GM19397 (cell line): ENCODE measurements at regions not wholly inside any gene's neighbourhood (a gene's known extent, or its start where the extent isn't known, plus 50 kb on each side); places are given as distances from the start of the nearest gene placed in this dataset.

Experiments used
- ATAC-seq: cut with Tn5 transposase; IDR thresholded peaks from one replicate; pipeline ENCODE4 v1.9.1; 2021; ENCODE audit warnings: mild to moderate bottlenecking, moderate library complexity; ENCODE audit not compliant: unreplicated experiment

DNA sequence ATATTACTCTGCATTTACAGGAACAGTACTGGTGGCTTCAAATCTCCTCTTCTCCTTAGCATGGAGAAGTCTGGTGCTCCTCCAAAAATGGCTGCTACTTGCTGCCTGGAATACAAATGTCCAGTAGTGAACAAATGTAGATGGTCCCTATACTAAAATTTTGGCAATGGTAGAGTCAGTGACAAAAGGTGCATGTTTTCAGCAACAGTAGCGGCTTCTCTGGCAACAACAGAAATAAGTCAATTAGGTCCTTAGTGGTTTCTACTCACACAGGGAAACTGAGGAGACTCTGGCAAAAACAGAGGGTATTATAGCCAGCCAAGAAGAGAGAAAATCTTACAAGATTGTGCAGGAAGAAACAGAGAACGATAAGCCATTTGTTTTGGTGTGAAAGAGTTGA, 1368.4 kb upstream of the ADGRL3 start:
- no peak for ATAC-seq

DNA sequence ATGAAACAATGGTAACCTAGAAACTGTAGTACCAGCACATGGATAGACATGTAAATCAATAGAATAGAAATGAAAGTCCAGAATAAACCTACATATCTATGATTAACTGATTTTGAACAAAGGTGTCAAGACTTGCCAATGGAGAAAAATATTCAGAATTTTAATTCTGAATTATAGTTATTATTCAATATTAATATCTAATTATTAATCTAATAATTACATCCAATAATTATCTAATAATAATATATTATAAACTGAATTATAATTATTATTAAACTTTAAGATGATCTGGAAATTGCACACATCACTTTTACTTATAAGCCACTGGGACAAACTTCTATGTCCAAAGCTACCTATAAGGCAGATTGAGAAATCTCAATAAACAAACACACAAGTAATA, 1365.2 kb upstream of the ADGRL3 start:
- no peak for ATAC-seq

DNA sequence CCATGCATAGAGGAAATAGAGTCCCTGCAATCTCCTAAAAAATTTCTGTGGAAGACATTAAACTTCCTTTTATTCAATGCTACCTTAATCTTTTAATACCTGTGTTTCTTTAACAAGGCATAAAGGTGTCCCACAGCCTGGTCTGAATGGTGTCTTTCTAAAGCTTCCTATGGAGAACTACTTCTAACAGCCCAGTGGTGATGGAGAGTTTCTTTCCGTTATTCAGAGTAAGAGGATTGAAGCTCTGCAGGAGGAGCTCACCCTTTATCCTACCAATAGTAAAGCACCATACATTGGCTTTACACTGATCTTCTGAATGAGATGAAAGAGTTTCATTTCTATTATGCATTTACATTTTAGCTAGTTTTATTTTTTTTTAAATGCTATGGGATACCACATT, 1362.4 kb upstream of the ADGRL3 start:
- no peak for ATAC-seq

DNA sequence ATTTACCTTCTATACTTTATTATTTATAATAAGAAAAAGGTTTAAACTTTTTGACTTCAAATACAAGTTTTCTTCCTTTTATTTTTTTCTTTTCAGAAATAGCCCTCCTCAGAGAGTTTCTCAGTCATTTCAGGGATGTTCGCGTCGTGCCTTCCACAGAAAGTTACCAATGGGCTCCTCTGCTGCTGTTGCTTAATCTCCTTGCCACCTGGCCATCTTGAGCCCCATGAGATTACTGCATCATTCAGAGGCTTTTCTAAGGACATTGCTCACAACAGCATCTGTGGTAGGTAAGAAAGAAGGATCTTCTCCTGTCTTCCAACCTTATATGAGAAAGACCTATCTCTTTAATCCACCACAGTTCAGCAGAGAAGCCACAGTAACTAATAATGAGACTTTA, 1361.9 kb upstream of the ADGRL3 start:
- no peak for ATAC-seq

DNA sequence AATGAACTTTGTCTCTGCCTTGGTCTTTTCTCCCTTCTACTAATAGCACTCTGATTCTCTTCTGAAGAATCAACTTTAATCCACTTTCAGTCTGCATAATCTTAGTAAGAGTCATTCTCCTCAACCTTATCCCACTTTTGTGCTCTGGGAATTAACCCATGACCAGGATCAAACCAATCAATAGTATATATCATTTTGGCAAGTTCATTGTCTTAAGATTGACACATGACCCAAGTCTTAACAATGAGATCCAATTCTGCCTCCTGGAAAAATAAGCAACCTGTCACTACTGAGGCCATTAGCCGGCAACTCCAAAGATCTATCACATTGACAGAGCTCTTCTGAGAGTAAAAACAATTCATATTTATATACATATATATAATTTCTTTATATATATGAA, 1358.4 kb upstream of the ADGRL3 start:
- ATAC-seq, result no peak

DNA sequence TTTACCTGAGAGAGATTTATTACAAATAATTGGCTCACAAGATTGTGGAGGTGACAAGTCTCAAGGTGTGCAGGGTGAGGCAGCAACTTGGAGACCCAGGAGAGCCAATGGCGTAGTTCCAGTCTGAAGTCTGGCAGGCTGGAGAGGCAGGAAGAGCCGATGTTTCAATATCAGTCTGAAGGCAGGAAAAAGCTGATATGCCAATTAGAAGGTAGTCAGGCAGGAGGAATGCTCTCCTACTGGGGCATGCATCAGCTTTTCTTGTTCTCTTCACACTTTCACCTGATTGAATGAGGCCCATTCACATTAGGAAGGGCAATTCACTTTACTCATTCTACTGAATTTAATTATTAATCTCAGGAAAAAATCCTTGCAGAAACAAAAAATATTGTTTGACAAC, 1351.7 kb upstream of the ADGRL3 start:
- no peak for ATAC-seq

DNA sequence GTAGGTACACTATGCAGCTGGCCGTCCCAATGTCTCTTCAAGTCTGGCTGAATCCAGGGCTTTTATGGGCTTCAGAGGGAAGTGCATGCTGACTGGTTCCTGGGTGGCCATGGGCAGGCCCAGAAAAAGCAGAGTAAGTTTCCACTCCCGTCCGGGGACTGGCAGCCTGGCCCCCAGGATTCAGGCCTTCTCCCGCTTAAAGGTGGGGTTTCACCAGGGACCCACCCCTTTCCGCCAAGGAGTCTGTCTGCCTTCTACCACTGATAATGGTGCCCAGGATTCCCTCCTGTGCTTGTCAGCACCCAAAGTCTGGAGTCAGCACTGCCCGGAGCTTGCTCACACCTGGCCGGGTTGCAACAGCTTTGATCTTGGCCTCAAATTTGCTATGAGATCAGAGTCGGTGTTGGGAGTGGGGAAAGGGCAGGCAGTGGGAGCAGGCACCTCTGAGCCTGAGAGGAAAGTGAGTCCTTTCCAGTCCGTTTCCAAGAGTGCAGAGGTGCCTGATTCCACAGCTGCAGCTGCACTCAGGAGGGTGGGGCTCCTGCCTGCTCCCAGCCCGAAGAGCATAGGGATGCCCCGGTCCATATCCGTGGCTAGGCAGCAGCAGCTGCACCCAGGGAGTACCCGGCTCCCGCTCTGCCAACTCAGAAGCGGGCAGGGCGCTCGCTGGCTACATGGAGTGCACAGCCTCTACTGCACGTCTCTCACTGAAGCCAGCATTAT, 1344.3 kb upstream of the ADGRL3 start:
- no peak for ATAC-seq

DNA sequence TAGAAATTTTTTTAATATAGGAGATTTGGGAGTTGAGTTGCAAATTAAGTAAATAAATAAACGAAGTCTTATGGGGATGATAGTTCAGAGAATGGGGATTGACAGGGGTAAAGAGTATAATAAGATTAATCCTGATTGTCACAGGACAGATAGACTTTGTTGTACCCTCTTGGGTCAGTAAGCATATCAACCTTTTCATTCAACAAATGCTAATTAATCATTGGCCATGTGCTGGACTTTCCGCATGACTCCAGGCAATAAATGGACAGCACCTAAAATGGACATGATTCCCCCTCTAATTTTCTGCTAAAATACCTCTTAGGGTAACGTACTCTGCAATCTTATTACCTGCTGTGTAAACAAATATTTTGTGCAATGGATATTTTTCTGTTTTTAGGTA, 1331.1 kb upstream of the ADGRL3 start:
- no peak for ATAC-seq

DNA sequence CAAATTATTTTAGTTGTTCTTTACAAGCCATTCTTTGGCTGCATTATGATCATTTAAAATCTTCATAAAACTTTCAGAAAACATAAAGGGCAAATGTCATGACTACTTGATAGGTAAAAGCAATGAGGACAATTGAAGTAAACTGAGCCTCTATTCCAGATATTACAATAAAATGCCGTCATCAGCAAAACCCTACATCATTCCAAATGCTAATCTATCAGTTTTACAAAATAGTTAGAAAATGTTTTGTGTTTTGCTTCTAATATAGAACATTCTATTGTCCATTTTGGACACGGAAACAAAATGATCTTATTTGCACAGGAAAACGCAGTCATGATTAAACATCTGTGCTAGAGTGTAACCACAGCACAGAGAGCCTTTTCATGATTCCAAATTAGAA, 1330.6 kb upstream of the ADGRL3 start:
- ATAC-seq, result no peak

DNA sequence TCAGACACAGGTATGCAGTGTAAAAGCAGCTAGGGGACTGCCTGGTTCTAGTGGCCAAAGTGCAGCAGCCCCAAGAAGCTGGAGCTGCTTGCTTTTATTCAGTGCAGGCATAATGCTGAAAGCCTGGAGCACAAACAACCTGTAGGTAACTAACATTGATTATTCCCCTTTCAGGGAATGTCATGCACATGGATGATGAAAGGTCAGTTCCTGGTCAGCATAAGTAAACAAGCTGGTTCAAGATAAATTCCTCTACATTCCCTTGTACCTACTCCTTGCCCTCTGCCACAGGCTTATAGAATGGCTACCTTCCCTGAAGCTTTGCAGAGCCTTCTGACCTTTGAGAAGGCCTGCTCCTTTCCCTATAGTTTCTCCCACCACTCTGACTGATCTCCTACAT, 1318.5 kb upstream of the ADGRL3 start:
- no peak for ATAC-seq

DNA sequence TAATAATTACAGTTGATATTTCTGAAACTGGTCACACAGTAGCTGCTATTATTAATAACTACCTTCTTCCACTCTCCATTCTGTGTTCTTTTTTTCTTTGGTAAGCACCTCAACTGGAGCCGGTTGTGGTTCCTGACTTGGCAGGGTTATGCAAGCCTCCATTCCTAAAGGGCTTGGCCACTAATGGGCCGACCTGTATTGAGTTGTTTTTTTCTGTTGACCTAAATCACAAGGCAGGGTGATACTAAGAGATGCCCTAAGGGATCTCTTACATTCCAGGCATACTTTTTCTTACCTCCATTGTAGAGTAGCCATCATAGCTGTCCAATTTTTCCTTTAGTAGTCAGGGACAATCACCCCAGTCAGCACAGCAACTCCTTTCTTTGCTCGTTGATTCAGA, 1295.8 kb upstream of the ADGRL3 start:
- ATAC-seq, result no peak

DNA sequence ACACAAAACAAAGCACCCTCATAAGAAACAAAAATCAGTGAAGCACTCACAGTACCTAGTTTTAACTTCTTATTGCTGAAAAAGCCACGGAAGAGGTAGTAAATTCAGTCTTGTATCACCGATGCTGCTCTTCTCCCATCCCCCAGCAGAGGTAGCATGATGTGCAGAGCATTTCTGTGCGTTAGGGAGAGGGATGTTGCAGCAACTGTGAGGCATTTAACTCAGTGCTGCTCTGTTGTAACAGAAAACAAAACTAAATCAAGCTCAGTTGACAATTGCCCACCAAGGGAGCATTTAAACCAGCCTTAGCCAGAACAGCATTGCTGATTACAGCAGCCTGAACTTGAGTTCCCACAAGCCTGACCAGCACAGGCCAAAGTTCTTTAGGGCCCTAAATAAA, 1279.7 kb upstream of the ADGRL3 start:
- ATAC-seq, result no peak

DNA sequence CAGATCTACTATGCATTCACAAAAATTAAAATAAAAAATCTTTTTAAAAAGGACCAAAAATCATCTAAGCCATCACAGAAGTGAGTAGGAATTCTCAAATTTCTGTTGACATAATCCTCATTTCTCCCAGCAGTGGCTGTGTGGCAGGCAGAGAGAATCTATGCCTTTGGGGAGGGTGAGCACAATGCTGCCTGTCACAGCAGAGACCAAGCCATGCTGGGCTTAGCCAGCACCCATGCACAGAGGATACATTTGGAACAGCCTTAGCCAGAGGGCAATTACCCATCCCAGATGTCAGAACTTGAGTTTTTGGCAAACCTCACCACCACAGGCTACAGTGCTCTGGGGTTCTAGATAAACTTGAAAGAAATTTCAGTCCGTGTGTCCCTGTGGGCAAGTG, 1274.8 kb upstream of the ADGRL3 start:
- no peak for ATAC-seq

DNA sequence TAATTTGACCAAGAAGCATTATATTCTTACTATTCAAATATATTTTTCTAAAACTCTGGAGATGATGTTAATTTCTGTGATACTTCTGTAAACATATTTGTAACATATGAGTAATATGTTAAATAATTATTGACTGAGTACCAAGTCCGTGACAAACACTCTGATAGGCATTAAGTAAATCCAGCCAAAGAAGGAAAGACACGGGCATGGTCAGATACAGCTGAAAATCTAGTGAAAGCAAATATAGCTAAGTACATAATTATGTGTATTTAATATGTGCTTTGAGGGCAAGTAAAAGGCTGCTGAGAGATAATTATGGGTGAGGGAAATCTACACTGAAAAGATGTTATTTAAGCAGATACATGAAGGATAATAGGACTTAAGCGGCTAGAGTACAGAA, 1263.6 kb upstream of the ADGRL3 start:
- no peak for ATAC-seq

DNA sequence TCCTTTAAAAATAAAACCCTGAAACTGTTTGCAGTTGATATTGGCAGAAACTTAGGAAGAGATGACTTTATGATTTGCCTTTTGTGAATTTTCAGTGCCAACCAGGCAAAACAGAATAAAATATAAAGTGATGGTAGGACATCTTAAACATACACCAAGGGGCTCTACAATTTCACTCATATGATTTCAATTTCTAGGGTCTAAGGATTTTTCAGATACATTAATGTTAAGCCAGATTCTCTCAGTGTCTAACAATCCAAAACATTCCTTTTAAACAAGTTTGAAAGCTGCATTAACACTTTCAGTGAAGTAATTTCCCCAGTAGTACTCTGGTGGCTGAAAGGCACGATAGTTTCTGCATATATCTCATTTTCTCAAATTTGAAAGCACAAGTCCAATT, 1262.0 kb upstream of the ADGRL3 start:
- ATAC-seq, result no peak

DNA sequence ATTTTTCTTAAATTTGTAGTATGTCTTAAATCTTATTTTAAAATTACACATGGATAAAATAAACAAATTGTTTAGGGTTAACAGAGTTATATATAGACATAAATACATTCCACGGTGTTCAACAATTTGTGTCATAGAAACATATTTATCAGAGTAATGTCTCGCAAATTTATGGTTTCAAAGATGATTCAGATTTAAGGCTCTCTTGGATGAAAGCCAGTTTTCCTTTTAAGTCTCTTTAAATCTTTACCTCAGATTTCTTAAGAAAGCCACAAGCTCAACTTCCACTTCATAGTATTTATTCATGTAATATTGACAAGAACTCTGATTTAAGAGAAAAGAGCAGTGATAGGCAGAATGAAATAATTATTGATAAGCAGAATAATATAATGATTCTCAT, 1254.8 kb upstream of the ADGRL3 start:
- no peak for ATAC-seq

DNA sequence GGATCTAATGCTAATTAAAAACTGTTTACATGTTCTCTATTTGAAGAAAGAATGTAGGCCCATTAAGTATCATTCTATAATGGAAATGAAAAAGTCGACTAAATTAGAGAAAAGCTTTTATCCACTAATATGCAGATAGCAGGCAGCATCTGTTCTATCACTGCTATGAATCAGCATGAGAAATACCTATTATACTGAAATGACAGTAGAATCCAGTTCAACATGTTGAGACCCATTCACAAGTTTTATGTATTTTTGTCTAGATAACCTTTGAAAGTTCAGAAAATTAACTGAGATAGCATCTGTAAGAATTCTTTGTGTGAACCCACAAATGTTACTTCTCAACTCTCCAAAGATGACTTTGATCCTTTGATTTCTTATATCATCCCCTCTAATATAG, 1254.4 kb upstream of the ADGRL3 start:
- no peak for ATAC-seq

DNA sequence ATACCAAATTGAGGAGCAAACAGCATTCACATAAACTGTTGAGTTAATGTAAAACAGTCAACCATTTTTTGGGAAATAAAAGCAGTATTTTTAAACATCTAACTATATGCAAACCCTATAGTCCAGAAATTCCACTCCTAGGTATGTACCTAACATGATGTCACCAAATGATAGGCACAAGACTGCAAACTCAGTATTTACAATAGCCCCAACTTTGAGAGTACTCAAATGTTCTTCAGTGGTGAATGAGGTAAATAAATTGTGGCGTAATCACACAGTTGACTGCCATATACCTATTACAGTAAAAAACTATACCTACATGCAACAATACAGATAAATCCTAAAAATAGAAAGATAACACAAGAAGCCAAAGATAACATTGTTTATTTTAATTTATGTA, 1243.8 kb upstream of the ADGRL3 start:
- no peak for ATAC-seq

DNA sequence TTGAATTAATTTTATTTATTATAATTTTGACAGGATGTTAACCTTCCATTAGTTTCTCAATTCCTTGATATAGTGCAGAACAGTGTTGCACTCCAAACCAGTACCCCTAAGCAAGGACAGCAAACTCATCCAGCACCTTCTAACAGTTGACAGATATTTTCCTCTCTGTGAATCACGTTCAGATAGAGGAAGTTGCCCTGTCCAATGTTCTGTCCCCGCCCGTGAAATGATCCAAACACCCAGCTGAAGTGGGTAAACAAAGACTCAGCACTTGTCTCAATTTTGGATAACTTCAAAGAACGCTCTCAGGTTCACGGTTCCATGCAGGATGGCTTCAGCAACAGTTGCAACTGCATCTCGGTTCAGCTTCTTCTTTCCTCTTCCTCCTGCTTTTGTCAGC, 1240.0 kb upstream of the ADGRL3 start:
- no peak for ATAC-seq

DNA sequence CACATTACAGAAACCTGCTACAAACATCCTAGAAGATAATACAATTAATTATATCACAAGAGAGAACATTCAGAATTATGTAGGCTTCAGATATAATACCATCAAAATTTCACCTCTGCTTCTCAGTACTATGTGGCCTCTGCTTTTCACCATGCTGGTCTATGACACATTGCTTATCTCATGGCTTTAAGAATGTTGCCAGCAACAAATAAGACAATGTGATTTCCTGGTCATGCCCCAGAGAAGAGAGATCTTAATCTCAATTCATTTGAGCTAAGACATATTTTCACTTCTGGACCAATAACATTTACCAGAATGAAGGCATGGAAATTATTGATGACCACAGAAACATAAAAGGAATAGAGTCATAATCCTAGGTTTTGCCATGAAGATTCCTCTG, 1233.4 kb upstream of the ADGRL3 start:
- no peak for ATAC-seq

DNA sequence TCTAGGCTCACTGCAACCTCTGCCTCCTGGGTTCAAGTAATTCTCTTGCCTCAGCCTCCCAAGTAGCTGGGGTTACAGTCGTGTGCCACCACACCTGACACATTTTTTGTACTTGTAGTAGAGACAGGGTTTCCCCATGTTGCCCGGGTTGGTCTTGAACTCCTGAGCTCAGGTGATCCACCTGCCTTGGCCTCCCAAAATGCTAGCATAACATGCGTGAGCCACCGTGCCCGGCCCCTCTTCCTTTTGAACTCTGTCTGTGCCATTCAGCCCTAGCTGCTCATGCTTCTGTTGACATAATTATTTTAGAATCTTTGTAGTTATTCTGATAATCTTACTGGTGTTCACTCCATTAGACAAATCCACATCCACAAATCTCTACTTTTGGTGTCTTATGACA, 1231.3 kb upstream of the ADGRL3 start:
- ATAC-seq, result no peak

DNA sequence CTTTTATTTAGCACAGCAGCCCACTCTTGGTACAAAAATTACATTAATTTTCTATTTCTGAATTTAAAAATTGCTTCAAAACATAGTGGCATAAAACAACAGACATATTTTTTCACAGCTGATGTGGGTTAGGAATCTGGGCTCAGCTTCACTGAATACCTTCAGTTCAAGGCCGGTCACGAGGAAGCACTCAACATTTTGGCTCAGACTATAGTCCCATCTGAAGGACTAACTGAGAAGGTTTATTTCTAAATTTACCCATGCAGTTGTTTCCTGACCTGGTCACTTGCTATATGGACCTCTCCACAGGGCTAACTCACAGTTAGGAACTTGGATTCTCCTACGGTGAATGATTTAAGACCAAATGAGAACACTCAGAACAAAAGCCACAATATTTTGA, 1230.2 kb upstream of the ADGRL3 start:
- no peak for ATAC-seq

DNA sequence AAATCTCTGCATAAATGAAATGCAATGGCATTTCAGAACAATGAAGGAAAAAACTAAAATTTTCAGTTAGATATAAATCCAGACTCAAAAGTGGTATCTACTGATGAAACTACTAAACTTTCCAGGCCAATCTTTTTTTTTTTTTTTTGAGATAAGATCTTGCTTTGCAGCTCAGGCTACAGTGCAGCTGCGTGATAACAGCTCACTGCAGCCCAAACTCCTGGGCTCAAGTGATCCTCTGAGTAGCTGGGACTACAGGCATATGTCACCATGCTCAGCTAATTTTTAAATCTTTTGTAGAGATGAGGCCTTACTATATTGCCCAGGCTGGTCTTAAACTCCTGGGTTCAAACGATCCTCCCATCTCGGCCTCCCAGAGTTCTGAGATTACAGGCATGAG, 1228.2 kb upstream of the ADGRL3 start:
- no peak for ATAC-seq

DNA sequence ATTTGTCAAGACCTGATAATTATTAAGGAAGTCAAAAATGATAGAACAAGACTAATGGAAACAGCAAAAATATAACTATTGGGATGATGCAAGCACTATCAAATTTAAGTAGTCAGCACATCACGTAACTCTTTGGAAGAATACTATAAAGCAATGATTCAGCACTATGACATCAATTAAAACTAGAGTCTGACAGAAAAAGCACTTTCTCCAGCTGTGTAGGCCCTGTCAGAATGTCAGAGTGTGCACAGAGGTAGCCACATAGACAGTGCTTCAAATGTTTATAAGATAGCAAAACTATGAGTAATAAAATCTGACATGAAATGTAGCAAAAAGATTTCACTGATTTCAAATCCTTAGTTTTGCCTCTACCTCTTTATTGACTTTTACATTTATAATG, 1226.6 kb upstream of the ADGRL3 start:
- no peak for ATAC-seq
